Skin epidermis (tissue), 12 donors: ENCODE measurements at regions not wholly inside any gene's neighbourhood (a gene's known extent, or its start where the extent isn't known, plus 50 kb on each side); places are given as distances from the start of the nearest gene placed in this dataset.
"Not testable (repeated sequence)": the region's sequence is repeated elsewhere in the genome, so short reads cannot be mapped to it uniquely, and the experiment has no call there.

Source experiments
- H3K27ac ChIP-seq, 21 experiments: fragments of 200-600 bp; sonication (generic) in 11 of 21; one replicate each; pipeline ENCODE4 v1.5.0; 2020; ENCODE audit warnings: mild to moderate bottlenecking in 3 of 21, inconsistent platforms in 2 of 21, moderate library complexity in 2 of 21
- H3K4me3 ChIP-seq, 7 experiments: fragments of 200-600 bp; sonication (generic) in 2 of 7; one replicate each; pipeline ENCODE4 v1.5.0; 2020; ENCODE audit warnings: inconsistent platforms in 2 of 7, mild to moderate bottlenecking in 2 of 7, moderate library complexity in 1 of 7

- no peak overlapping the region for H3K27ac ChIP-seq
- no peak overlapping the region for H3K4me3 ChIP-seq
Measured at GRCh38 chr6:21740376-21741124, 147.0 kb downstream of the SOX4 start.

GRCh38 chr6:21741221-21742109 is 147.9 kb downstream of the SOX4 start:
- no peak overlapping the region for H3K27ac ChIP-seq
- no peak overlapping the region for H3K4me3 ChIP-seq

DNA sequence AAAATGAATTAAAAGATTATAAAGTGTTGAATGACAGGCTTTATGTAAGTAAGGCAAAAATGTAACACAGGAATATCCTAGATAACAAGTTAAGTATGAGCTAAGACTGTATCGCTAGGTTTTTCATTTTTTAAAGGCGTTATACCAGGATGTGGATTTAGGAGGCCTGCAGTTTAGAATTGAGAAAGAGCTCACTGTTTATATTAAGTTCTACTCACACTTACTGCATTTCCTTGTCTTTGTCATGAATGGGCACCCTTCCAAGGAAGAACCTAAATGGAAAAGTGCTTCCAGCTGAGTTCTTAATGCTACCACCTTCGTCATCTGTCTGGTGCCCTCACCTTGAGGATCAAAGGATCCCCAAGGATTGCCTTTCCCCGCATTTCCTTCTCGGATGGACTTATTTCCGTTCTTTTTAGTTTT is 148.7 kb downstream of the SOX4 start:
- no peak overlapping the region for H3K27ac ChIP-seq
- H3K4me3 ChIP-seq = no peak overlapping the region

DNA sequence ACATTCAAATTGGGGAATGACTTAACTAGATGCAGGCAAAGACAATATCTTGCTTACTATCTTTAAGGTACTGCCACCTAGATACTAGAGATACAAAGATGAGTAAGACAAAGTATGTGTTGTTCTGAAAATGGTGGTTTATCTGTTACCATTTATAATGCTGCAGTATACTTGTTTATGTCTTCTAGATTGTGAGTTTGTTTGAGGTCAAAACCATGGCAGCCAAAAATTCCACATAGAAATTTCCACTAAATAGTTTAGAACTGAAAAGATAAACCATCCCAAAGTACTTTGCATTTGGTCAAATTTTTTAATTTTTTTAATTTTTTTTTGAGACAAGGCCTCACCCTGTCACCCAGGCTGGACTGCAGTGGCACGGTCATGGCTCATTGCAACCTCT is 150.8 kb downstream of the SOX4 start:
- Histone ChIP-seq H3K27ac (no peak overlapping the region), H3K4me3 (no peak overlapping the region)

DNA sequence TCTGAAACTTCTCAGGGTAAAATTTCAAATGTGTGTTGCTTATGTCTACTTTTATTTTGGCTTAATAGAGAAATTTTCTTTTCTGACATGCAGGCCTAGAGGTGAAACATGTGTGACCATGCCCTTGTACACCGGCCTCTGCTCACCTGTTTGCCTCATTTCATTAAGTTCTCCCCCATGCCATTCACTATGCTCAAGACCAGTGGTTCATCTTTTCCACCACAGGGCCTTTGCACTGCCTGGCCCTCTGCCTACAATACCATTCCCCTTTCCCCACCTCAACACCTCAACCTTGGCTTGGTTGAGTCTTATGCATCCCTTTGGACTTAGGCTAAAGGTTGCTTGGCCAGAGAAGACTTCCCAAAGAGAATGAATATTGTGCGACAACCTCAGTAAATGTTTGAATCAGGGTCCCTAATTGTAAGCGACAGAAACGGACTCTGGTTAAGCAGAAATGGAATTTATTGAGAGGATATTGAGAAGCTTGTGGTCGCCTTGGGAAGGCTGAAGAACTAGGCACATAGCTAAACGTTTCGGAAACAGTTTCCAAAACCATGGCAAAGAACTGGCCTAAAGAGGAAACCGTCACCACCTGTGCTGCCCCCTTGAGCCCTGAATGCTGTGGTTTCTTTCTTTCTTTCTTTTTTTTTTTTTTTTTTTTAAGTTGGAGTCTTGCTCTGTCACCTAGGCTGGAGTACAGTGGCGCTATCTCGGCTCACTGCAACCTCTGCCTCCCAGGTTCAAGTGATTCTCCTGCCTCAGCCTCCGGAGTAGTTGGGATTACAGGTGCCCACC is 152.2 kb downstream of the SOX4 start:
- H3K27ac ChIP-seq = no peak overlapping the region
- H3K4me3 ChIP-seq = no peak overlapping the region

- Histone ChIP-seq H3K27ac (no peak overlapping the region), H3K4me3 (no peak overlapping the region)
Measured at GRCh38 chr6:21747441-21747840, 153.9 kb downstream of the SOX4 start.

GRCh38 chr6:21748343-21749056 is 154.9 kb downstream of the SOX4 start:
- Histone ChIP-seq H3K27ac (no peak overlapping the region), H3K4me3 (no peak overlapping the region)

DNA sequence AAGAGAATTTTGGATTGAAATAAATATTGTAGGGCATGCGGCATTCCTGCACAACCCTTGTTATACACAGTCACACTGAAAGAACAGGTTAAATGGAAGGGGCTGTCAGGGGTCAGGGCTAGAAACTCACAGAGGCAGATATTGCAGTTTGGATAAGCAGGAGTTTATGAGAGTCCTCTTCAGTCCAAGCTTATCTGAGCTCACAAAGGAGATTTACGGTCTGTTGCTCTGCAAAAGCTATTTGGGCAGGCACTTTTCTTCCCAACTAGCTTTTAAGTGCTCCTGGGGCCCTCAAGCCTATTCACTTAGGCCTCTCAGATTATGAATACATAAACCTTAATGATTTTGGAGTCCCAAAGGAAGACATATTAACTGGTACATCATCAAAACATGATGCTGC is 156.2 kb downstream of the SOX4 start:
- Histone ChIP-seq H3K27ac (no peak overlapping the region), H3K4me3 (no peak overlapping the region)

DNA sequence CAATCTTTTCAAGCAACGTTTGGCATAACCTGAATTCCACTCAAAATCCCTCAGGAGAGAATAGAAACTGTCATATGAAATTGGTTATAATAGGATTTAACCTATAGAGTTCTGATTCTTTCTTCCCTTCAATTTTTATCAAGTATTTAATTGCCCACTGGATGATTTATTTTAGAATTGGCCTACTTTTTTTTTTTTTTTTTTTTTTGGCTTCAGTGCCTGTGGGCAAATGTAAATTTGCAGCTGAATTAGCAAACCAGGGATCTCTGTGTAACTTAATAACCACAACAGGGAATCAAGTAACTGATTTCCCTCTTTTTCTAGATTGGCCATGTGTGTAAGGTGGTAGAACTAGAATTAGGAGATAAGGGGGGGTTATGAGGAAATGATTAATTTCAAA is 157.0 kb downstream of the SOX4 start:
- Histone ChIP-seq H3K27ac (no peak overlapping the region), H3K4me3 (no peak overlapping the region)

GRCh38 chr6:21751608-21752007 is 158.1 kb downstream of the SOX4 start:
- Histone ChIP-seq H3K27ac (no peak overlapping the region), H3K4me3 (no peak overlapping the region)

DNA sequence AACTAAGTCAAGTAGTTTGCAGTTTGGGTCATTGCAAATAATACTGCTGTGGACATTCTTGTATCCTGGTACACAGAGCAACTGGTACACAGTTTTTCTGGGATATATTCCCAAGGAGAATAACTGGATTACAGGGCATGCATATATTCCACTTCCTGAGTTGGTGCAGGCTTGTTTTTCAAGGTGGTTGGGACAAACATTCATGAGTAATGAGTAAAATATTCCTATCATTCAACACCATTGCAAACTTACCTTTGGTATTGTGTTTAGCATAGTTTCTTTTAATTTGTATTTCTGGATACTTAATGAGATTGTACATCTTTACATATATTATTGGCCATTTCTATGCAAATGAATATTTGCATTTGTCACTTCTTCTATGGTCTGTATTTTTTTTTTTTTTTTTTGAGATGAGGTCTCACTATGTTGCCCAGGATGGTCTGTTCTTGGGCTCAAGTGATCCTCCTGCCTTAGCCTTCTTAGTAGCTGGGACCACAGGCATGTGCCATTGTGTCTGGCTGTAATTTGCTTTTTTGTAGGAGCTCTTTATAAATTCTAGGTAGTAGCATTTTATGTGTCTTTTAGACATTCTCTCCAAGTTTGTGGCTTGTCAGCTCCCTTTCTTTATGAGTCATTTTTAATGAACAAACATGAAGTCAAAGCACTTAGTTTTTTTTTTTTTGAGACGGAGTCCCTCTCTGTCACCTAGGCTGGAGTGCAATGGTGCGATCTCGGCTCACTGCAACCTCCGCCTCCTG is 158.7 kb downstream of the SOX4 start:
- H3K4me3 ChIP-seq = no peak overlapping the region
- H3K27ac ChIP-seq = no peak overlapping the region

- Histone ChIP-seq H3K27ac (no peak overlapping the region), H3K4me3 (no peak overlapping the region)
Measured at GRCh38 chr6:21753241-21754108, 159.9 kb downstream of the SOX4 start.

DNA sequence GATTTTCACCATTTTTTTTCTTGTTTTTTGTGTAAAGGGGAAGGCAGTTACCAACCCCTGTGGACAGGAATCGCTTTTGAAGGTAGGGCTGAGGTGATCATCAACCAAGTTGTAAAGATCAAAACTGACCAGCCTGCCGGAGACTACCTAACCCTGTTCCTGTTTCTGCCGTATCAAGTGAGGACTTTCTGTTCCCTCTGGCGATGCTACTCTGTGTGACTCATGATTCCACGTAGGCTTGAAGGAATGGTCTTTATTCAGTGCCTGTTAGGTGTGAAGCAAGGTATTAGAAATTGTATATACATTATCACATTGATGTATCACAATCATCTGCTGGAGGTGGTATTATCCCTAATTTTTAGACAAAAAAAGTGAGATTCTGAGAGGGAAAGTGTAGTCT is 161.3 kb downstream of the SOX4 start:
- no peak overlapping the region for H3K27ac ChIP-seq
- no peak overlapping the region for H3K4me3 ChIP-seq

- H3K4me3 ChIP-seq = no peak overlapping the region
- no peak overlapping the region for H3K27ac ChIP-seq
Measured at GRCh38 chr6:21756487-21756886, 162.9 kb downstream of the SOX4 start.

DNA sequence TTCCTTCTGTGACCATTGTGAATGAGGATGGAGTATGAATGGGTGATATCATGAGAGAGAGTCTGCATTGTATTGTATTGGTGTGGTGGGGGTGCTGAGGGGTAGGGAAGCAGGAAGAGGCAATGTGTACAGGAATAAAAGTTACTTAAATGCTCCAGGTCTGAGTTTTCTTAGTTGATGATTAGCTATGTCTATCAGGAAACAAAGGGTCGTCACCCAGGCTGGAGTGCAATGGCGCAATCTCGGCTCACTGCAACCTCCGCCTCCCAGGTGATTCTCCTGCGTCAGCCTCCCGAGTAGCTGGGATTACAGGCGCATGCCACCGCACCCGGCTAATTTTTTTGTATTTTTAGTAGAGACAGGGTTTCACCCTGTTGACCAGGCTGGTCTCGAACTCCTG is 163.8 kb downstream of the SOX4 start:
- H3K4me3 ChIP-seq, H3K27ac ChIP-seq: not testable (repeated sequence)

GRCh38 chr6:21759721-21760120 is 166.2 kb downstream of the SOX4 start:
- Histone ChIP-seq H3K27ac (no peak overlapping the region), H3K4me3 (no peak overlapping the region)

GRCh38 chr6:21761053-21761730 is 167.6 kb downstream of the SOX4 start:
- H3K27ac ChIP-seq, H3K4me3 ChIP-seq: not testable (repeated sequence)

GRCh38 chr6:21764989-21765388 is 171.4 kb downstream of the SOX4 start:
- Histone ChIP-seq H3K4me3 (no peak overlapping the region), H3K27ac (no peak overlapping the region)
